Esophagus muscularis mucosa (tissue), 4 donors: ENCODE measurements at regions not wholly inside any gene's neighbourhood (a gene's known extent, or its start where the extent isn't known, plus 50 kb on each side); places are given as distances from the start of the nearest gene placed in this dataset.

Source experiments
- EP300 ChIP-seq: sonication (generic); formaldehyde crosslinking; IDR thresholded peaks from one replicate; pipeline ENCODE4 v1.6.1; 2017; ENCODE audit warnings: antibody characterized with exemption
- POLR2A ChIP-seq: fragments of 450-650 bp; IDR thresholded peaks from one replicate; pipeline ENCODE4 v1.6.1; 2017; ENCODE audit warnings: antibody characterized with exemption, moderate library complexity, mild to moderate bottlenecking, low read depth
- POLR2AphosphoS5 ChIP-seq, 2 donors: sonication (generic); formaldehyde crosslinking; IDR thresholded peaks; one replicate each; pipeline ENCODE4 v1.6.1; 2017; ENCODE audit warnings: antibody characterized with exemption in 2 of 2
- TF ChIP-seq, protein P1 (sequence below), 3 experiments: fragments of 200-600 bp in 2 of 3; fragments of 450-650 bp in 1 of 3; sonication (generic) in 2 of 3; IDR thresholded peaks; one replicate each; pipeline ENCODE4 v1.5.1; 2017 to 2019; ENCODE audit warnings: antibody characterized with exemption in 3 of 3, mild to moderate bottlenecking in 2 of 3, moderate library complexity in 1 of 3

- TF ChIP-seq POLR2A (no peak), POLR2AphosphoS5 (IDR thresholded peaks at IDR 0.05) (no peak), EP300 (no peak)
- TF ChIP-seq, protein P1, sequence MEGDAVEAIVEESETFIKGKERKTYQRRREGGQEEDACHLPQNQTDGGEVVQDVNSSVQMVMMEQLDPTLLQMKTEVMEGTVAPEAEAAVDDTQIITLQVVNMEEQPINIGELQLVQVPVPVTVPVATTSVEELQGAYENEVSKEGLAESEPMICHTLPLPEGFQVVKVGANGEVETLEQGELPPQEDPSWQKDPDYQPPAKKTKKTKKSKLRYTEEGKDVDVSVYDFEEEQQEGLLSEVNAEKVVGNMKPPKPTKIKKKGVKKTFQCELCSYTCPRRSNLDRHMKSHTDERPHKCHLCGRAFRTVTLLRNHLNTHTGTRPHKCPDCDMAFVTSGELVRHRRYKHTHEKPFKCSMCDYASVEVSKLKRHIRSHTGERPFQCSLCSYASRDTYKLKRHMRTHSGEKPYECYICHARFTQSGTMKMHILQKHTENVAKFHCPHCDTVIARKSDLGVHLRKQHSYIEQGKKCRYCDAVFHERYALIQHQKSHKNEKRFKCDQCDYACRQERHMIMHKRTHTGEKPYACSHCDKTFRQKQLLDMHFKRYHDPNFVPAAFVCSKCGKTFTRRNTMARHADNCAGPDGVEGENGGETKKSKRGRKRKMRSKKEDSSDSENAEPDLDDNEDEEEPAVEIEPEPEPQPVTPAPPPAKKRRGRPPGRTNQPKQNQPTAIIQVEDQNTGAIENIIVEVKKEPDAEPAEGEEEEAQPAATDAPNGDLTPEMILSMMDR (IDR thresholded peaks at IDR 0.05), result no peak
Measured at GRCh38 chr13:80671773-80672172, 330.8 kb upstream of the SPRY2 start.
